Activated CD4-positive, alpha-beta T cell treated with anti-CD3 and anti-CD28 coated beads for 1 hour (primary cell): ENCODE measurements at regions not wholly inside any gene's neighbourhood (a gene's known extent, or its start where the extent isn't known, plus 50 kb on each side); places are given as distances from the start of the nearest gene placed in this dataset.
"Not testable (repeated sequence)": the region's sequence is repeated elsewhere in the genome, so short reads cannot be mapped to it uniquely, and the experiment has no call there.

ENCODE experiments used
- DNase-seq: peaks from one replicate; pipeline ENCODE4 v3.0.0-alpha.2; 2020

- DNase-seq = no peak
These were observed 50.4 kb upstream of the SOD1 start for GRCh38 chr21:31609081-31609480.

DNA sequence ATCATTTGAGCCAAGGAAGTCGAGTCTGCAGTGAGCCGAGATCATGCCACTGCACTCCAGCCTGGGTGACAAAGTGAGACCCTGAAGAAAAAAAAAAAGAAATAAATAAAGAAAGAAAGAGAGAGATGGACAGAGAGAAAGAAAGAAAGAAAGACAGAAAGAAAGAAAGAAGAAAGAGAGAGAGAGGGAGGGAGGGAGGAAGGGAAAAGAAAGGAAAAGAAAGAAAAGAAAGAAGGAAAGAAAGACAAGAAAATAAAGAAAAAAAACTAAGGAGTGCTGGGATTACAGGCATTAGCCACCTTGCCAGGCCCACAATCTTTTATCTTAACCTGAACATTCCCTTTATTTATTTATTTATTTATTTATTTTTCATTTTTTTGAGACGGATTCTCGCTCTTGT, 51.7 kb upstream of the SOD1 start:
- no peak for DNase-seq

- no peak for DNase-seq
These were observed 53.2 kb upstream of the SOD1 start for GRCh38 chr21:31606081-31606874.

GRCh38 chr21:31604591-31605190, 54.8 kb upstream of the SOD1 start:
- DNase-seq = peak; percentile 64

DNA sequence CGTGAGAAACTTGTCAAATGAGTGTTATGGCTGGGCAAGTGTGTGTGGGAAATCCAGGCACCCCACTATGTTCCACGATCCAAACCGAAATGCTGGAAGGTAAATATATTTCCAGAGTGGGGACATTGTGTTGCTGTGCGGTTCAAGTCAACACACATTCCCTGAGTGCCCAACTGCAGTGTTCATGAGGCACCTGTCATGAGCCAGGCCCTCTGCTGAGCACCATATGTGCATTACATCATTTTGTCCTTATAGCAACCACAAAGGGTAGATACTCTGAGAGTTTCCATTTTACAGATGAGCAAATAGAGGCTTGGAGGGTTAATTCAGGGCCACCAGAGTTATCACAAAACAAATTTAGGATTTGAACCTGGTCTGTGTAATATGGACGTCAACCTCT, 59.9 kb upstream of the SOD1 start:
- DNase-seq = no peak

DNA sequence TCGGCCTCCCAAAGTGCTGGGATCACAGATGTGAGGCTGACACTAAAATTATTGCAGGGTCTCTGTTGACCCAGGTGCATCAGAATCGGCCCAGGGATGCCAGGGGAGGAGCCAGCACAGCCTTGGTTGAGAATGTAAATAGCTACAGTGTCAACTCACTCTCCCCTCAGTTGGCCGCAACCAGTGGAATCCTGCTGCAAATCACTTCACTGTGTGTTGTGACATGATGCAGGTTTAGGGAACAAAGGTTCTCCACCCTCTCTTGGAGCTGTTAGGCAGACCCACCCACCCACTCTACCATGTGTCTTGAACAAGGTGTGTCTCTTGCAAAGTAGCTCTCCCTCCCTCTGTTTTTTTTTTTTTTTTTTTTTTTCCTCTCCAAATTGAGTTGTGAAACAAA, 60.5 kb upstream of the SOD1 start:
- no peak for DNase-seq

GRCh38 chr21:31597683-31598082, 61.8 kb upstream of the SOD1 start:
- no peak for DNase-seq

DNA sequence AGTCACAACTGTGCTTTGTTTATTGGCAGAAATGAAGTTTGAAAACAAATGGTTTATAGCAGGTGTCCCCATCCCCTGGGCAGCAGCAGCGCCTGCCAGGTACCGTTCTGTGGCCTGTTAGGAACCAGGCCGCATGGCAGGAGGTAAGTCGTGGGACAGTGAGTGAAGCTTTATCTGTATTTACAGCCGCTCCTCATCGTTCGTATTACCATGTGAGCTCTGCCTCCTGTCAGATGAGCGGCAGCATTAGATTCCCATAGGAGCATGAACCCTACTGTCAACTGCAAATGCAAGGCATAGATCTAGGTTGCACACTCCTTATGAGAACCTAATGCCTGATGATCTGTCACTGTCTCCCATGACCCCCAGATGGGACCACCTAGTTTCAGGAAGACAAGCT, 63.4 kb upstream of the SOD1 start:
- DNase-seq = no peak

DNA sequence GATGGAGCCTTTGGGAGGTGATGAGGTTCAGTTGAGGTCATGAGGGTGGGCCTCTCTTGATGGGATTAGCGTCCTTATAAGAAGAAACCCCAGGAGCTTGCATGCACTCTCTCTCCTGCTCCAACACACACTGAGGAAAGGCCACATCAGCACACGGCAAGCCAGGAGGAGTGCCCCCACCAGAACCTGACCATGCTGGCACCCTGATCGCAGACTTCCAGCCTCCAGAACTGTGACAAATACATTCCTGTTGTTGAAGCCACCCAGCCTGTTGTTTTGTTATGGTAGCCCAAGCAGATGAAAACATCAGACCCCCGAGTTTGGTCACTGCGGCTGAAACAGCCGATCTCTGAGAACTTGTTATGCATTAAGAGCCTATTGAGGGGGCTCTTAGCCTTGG, 64.8 kb upstream of the SOD1 start:
- no peak for DNase-seq

GRCh38 chr21:31594279-31594678, 65.2 kb upstream of the SOD1 start:
- no peak for DNase-seq

DNA sequence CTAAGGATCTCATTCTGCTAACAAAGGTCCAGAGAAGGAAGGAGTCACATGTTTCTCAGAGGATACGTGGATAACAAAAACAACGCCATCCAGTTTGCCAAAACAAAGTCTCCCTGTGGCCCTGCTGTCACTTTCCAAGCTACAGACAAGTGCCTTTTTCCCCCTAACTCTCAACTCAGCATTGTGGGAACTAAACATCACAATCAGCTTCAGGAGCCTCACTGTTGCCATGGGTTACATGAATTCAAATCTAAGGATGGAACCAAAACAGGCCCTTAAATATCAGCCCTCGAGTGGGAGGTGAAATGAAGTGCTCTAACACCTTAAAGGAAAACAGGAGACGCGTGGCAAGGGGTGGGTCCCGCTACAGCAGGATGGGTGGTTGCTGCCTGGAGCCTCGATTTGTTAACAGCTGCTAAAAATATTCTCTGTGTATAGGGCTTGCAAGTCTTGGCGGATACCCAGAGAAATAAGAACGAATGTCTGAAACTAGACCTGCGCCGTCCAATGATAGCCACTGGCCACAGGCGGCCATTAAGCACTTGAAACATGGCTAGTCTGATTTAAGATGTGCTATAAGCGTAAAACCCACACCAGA, 66.4 kb upstream of the SOD1 start:
- DNase-seq = no peak

DNA sequence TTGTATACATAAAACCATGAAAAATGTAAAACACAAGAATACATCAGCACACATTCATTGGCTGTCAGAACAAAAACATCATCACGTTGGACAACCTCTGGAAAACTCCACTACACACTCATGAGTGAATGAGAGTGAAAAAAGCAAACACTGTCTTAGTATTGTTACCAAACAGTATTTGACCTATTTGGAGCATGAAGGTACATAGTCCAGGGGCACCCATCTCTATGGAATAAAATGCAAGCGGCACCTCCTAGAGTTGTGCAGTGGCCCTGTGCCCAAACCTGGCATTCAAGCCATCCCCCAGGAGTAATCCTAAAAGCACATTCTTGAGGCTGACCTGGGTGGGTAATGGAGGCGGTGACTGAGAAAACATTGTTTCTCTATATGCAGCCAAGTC, 67.0 kb upstream of the SOD1 start:
- no peak for DNase-seq

GRCh38 chr21:31589820-31590219, 69.7 kb upstream of the SOD1 start:
- DNase-seq = no peak

GRCh38 chr21:31586118-31586517, 73.4 kb upstream of the SOD1 start:
- no peak for DNase-seq

GRCh38 chr21:31583937-31584336, 75.6 kb upstream of the SOD1 start:
- not testable (repeated sequence) for DNase-seq

DNA sequence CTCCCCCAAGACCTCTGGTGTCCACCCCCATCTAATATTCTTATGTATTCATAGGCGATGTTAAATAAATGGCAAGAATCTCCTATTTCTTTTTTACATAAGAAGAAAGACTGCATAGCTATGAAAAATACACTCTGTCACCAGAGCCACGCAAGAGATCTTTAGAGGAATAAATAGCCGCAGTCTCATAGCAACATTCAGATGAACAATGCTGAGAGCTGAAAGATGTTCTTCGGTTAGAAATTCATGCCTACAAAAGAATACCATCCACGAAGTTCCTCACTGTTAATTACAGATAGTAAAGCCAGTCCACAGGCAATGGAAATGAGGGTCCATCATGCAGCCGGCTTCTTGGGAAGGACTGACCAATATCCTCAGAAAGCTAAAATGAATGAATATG, 76.0 kb upstream of the SOD1 start:
- DNase-seq = no peak

GRCh38 chr21:31580866-31581276, 78.6 kb upstream of the SOD1 start:
- peak; percentile 67 for DNase-seq

DNA sequence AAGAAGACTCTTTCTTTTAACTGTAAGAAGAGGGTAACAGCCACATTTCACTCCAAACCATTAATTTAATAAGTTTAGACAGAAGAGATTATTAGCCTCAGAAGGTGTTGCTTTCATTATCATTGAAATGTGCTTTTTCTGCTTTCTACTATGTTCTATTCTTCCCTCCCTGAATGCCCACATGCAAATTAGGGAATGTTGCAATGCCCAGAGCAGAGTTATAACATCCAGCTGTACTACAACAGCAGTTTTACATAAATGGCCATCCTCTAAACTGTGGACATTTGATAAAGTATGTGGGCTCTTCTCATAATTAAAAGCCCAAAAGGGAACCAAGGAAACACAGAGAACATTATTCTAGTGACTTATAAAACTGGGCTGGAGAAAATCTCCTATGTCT, 82.2 kb upstream of the SOD1 start:
- DNase-seq = no peak

DNA sequence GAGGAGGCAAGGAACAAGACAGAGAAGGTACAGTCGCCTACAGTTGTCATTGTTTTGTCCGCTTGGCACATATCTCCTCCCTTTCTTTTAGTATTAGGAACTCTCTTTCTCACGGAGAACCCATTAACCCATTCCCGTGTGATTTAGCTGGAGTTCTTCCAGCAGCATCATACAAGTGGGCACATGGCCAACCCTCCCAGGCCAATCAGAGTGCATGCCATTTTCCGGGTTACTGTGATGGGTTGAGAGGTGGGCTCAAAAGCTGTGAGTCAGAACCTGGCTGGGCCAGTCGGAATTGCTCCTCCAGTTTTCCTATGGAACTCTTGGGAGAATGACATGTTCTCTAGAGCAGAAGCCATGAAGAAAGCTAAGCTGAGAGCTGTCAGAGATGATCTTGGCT, 83.1 kb upstream of the SOD1 start:
- no peak for DNase-seq

GRCh38 chr21:31573217-31573616, 86.3 kb upstream of the SOD1 start:
- DNase-seq = no peak

- no peak for DNase-seq
These were observed 87.6 kb upstream of the SOD1 start for GRCh38 chr21:31571879-31572278.

- no peak for DNase-seq
These were observed 88.5 kb upstream of the SOD1 start for GRCh38 chr21:31570824-31571566.

DNA sequence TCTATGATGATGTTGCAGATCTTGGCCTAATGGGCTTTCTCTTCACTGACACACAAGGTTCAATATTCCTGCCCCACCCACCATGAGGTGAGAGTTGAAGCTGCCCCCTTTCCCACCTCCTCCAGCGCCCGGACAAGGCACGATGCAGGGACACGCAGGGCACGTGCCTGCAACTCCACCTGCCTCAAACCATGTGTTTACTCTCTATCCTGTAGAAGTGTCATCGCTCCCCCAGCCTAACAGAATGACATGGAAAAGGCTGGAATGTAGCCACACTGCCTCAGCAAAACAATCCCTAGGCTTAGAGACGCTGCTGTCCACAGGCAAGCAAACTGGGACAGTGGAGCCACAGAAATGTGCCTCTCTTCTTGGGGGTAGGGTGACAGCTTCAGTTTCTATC, 92.9 kb upstream of the SOD1 start:
- no peak for DNase-seq

DNA sequence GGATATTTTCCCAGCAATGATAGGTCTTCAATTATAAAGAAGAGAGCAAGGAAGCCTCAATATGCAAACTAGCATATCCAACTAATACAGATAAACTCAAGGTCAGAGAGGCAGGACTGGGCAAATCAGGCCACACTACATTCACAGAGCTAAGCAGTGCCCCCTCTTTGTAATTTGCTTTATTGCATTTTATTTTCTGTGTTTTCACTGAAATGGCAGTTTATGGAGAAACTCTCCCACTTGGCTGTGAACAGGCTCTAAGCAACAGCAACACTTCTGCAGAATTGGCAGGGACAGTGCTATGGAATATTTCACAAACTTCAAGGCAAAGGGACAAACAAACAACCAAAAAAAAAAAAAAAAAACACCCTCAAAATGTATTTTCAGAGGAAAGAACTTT, 93.4 kb upstream of the SOD1 start:
- DNase-seq = no peak
